IMR-90 (cell line): ENCODE measurements at regions not wholly inside any gene's neighbourhood (a gene's known extent, or its start where the extent isn't known, plus 50 kb on each side); places are given as distances from the start of the nearest gene placed in this dataset.

Experiments used
- ATAC-seq: fragments of 200-7000 bp; cut with Tn5 transposase; 2 replicates; pipeline ENCODE4 v1.9.1; 2020; ENCODE audit warnings: low read depth, mild to moderate bottlenecking, moderate library complexity
- BruUV-seq: library from RNA; stranded (reverse); fragments of 400-500 nt; replicated peaks from 2 replicates; lab custom pipeline; 2021; lab: Mats Ljungman, UMichigan
- CTCF ChIA-PET: fragments of 300-600 bp; formaldehyde crosslinking; extraction: SDS; loops from one replicate; lab custom pipeline; 2021; ENCODE audit warnings: antibody characterized with exemption; lab: Yijun Ruan, JAX
- POLR2A ChIA-PET: fragments of 300-600 bp; sonication (Branson Sonifier 250); formaldehyde crosslinking; loops from one replicate; lab custom pipeline; 2022; ENCODE audit warnings: antibody characterized with exemption; ENCODE audit not compliant: unreplicated experiment; lab: Charles Lee
- DNase-seq: peaks from one replicate; pipeline ENCODE4 v3.0.0; 2013
- H2AFZ ChIP-seq: replicated peaks from 2 replicates; pipeline ENCODE3; 2013; ENCODE audit warnings: low read length, mild to moderate bottlenecking; ENCODE audit not compliant: poor library complexity
- H2AK5ac ChIP-seq: 2 replicates; pipeline ENCODE4 v1.6.1; 2013; ENCODE audit warnings: low read depth, low read length, inconsistent platforms
- H2AK9ac ChIP-seq: replicated peaks from 2 replicates; pipeline ENCODE3; 2013; ENCODE audit warnings: mild to moderate bottlenecking, low read depth, low read length, moderate library complexity; ENCODE audit not compliant: poor library complexity
- H2BK120ac ChIP-seq: 2 replicates; pipeline ENCODE4 v1.6.1; 2013; ENCODE audit warnings: low read depth, low read length, inconsistent platforms
- H2BK15ac ChIP-seq: 3 replicates; pipeline ENCODE4 v1.6.1; 2013; ENCODE audit warnings: low read depth, low read length, inconsistent platforms
- H2BK20ac ChIP-seq: 2 replicates; pipeline ENCODE4 v1.6.1; 2013; ENCODE audit warnings: low read depth, mild to moderate bottlenecking, inconsistent platforms, low read length, moderate library complexity
- H2BK5ac ChIP-seq: 2 replicates; pipeline ENCODE4 v1.6.1; 2013; ENCODE audit warnings: mild to moderate bottlenecking, low read depth, low read length, inconsistent platforms; ENCODE audit not compliant: poor library complexity, severe bottlenecking
- H3K14ac ChIP-seq: replicated peaks from 2 replicates; pipeline ENCODE4 v1.6.1; 2013; ENCODE audit warnings: low read depth, low read length, inconsistent platforms
- H3K18ac ChIP-seq: 2 replicates; pipeline ENCODE4 v1.6.1; 2013; ENCODE audit warnings: low read depth, low read length, control low read depth
- H3K23ac ChIP-seq: 2 replicates; pipeline ENCODE4 v1.6.1; 2013; ENCODE audit warnings: low read depth, low read length, inconsistent platforms
- H3K27ac ChIP-seq: 2 replicates; pipeline ENCODE4 v1.5.1; 2013; ENCODE audit warnings: mild to moderate bottlenecking, control low read depth, low read length; ENCODE audit not compliant: insufficient read depth
- H3K27me3 ChIP-seq: 2 replicates; pipeline ENCODE4 v1.6.1; 2013; ENCODE audit warnings: low read length; ENCODE audit not compliant: control insufficient read depth, insufficient read depth
- H3K36me3 ChIP-seq: 2 replicates; pipeline ENCODE4 v1.6.1; 2013; ENCODE audit warnings: low read length, mixed read lengths; ENCODE audit not compliant: control insufficient read depth, insufficient read depth
- H3K4ac ChIP-seq: 2 replicates; pipeline ENCODE4 v1.6.1; 2013; ENCODE audit warnings: low read depth, low read length, inconsistent platforms
- H3K4me1 ChIP-seq: 2 replicates; pipeline ENCODE4 v1.6.1; 2013; ENCODE audit warnings: low read length, mixed read lengths; ENCODE audit not compliant: control insufficient read depth, insufficient read depth
- H3K4me2 ChIP-seq: 2 replicates; pipeline ENCODE4 v1.6.1; 2013; ENCODE audit warnings: low read depth, mild to moderate bottlenecking, control low read depth, low read length, moderate library complexity
- H3K4me3 ChIP-seq: 2 replicates; pipeline ENCODE4 v1.5.1; 2013; ENCODE audit warnings: low read depth, mild to moderate bottlenecking, control low read depth, low read length, moderate library complexity; ENCODE audit not compliant: insufficient read depth
- H3K56ac ChIP-seq: 2 replicates; pipeline ENCODE4 v1.6.1; 2013; ENCODE audit warnings: low read length, inconsistent platforms; ENCODE audit not compliant: insufficient read depth; ENCODE audit errors: extremely low read depth
- H3K79me1 ChIP-seq, 2 experiments: 2 replicates each; pipeline ENCODE4 v1.6.1; 2013; ENCODE audit warnings: low read length in 2 of 2, inconsistent platforms in 1 of 2, low read depth in 1 of 2
- H3K9ac ChIP-seq: 2 replicates; pipeline ENCODE4 v1.6.1; 2013; ENCODE audit warnings: low read depth, low read length, control low read depth
- H3K9me1 ChIP-seq: 2 replicates; pipeline ENCODE4 v1.6.1; 2013; ENCODE audit warnings: low read length, inconsistent platforms; ENCODE audit not compliant: insufficient read depth
- H3K9me3 ChIP-seq: 2 replicates; pipeline ENCODE4 v1.6.1; 2013; ENCODE audit warnings: low read length; ENCODE audit not compliant: control insufficient read depth, insufficient read depth
- H4K20me1 ChIP-seq: 2 replicates; pipeline ENCODE4 v1.6.1; 2013; ENCODE audit warnings: low read length, inconsistent platforms; ENCODE audit not compliant: insufficient read depth
- H4K5ac ChIP-seq: 2 replicates; pipeline ENCODE4 v1.6.1; 2013; ENCODE audit warnings: mild to moderate bottlenecking, low read depth, low read length, control low read depth
- H4K8ac ChIP-seq, 2 experiments: 2 replicates each; pipeline ENCODE4 v1.6.1; 2013; ENCODE audit warnings: low read depth in 2 of 2, low read length in 2 of 2, control low read depth in 1 of 2, inconsistent platforms in 1 of 2
- H4K91ac ChIP-seq: 2 replicates; pipeline ENCODE4 v1.6.1; 2013; ENCODE audit warnings: low read depth, low read length, inconsistent platforms; ENCODE audit not compliant: insufficient read depth
- BHLHE40 ChIP-seq: fragments of 150-350 bp; IDR thresholded peaks from 2 replicates; pipeline ENCODE4 v1.6.1; 2016; ENCODE audit warnings: mild to moderate bottlenecking, low read depth, low read length
- CHD1 ChIP-seq: IDR thresholded peaks from 2 replicates; pipeline ENCODE4 v1.6.1; 2012; ENCODE audit warnings: low read depth, low read length, improper control_type of control experiment
- SMC3 ChIP-seq: fragments of 150-350 bp; IDR thresholded peaks from 2 replicates; pipeline ENCODE4 v1.6.1; 2016; ENCODE audit warnings: low read depth, mild to moderate bottlenecking, antibody characterized with exemption, low read length, moderate library complexity
- USF2 ChIP-seq: fragments of 150-350 bp; IDR thresholded peaks from 2 replicates; pipeline ENCODE4 v1.6.1; 2017; ENCODE audit warnings: mild to moderate bottlenecking, antibody characterized with exemption, low read length, low read depth
- WGBS, 2 experiments: methylation state at CpG; one replicate each; pipeline versions ENCODE4 v1.1.5 to v1.1.7; 2013; ENCODE audit warnings: missing lambda C conversion rate in 2 of 2; ENCODE audit not compliant: insufficient read length in 1 of 2; ENCODE audit errors: extremely low coverage in 2 of 2; 5-methylcytosine and 5-hydroxymethylcytosine counted together
- dilution Hi-C: fragments of 300-500 bp; cut with HindIII; formaldehyde crosslinking; loops from one replicate; pipeline ENCODE4 v1.14.3; 2018; ENCODE audit warnings: low sequenced_read_pairs; ENCODE audit not compliant: unreplicated experiment
- in situ Hi-C: fragments of 300-500 bp; cut with MboI; formaldehyde crosslinking; loops from 3 replicates; pipeline ENCODE4 v1.14.3; 2019; ENCODE audit warnings: low sequenced_read_pairs, inconsistent platforms, mixed read lengths
- intact Hi-C: fragments of 100-400 bp; cut with micrococcal nuclease; formaldehyde crosslinking; loops from 2 replicates; pipeline ENCODE4 v1.10.0; 2022
- TF ChIP-seq, protein P1 (sequence below): conservative IDR thresholded peaks from 2 replicates; pipeline ENCODE4 v1.5.1; 2012; ENCODE audit warnings: mild to moderate bottlenecking, low read depth, low read length, improper control_type of control experiment

DNA sequence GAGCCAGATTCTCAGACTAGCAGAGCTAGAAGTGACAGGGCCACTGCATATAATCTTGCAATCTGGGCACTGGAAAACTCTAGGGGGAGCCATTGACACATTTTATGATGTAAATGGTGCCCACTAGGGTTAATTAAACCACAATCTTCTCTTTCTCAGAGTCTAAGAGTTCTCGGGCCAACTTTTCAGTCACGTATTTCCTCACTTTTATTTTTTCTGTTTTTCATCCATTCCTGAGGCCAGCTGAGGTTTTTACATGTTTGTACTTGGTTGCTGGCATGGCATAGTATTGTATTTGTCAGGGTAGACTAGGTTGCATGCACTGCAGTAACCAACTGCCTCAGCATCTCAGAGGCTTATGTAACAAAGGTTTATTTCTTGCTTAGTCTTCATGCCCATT, 138.2 kb downstream of the ZNF326 start:
- no peak overlapping the region for H3K9ac ChIP-seq
- in situ Hi-C loops = no loop called here
- H4K5ac ChIP-seq = no peak overlapping the region
- no peak overlapping the region for H3K14ac ChIP-seq
- WGBS, 2 experiments = no CpG with 5 or more reads among the region's 2 CpGs
- no peak overlapping the region for H3K27ac ChIP-seq
- no peak overlapping the region for H3K4ac ChIP-seq
- intact Hi-C loops = loop anchor here (5.0 kb wide), 1 partner anchor 1144 kb away; no protein-coding TSS in a partner anchor
- no peak overlapping the region for H4K91ac ChIP-seq
- H2BK5ac ChIP-seq = no peak overlapping the region
- no peak overlapping the region for H2AK9ac ChIP-seq
- H3K27me3 ChIP-seq = no peaks in the 10 kb centered on the region
- H4K20me1 ChIP-seq = no peaks in the 10 kb centered on the region
- DNase-seq (peak; percentile 3), ATAC-seq (peak; percentile 32; the same call in 1 of the 2 replicates)
- H3K4me1 ChIP-seq = no peaks in the 10 kb centered on the region
- no peak overlapping the region for H3K23ac ChIP-seq
- no peak for TF ChIP-seq SMC3
- TF ChIP-seq BHLHE40 = no peak
- TF ChIP-seq CHD1 = no peak
- TF ChIP-seq, protein P1, sequence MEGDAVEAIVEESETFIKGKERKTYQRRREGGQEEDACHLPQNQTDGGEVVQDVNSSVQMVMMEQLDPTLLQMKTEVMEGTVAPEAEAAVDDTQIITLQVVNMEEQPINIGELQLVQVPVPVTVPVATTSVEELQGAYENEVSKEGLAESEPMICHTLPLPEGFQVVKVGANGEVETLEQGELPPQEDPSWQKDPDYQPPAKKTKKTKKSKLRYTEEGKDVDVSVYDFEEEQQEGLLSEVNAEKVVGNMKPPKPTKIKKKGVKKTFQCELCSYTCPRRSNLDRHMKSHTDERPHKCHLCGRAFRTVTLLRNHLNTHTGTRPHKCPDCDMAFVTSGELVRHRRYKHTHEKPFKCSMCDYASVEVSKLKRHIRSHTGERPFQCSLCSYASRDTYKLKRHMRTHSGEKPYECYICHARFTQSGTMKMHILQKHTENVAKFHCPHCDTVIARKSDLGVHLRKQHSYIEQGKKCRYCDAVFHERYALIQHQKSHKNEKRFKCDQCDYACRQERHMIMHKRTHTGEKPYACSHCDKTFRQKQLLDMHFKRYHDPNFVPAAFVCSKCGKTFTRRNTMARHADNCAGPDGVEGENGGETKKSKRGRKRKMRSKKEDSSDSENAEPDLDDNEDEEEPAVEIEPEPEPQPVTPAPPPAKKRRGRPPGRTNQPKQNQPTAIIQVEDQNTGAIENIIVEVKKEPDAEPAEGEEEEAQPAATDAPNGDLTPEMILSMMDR = peak; percentile 32
- no peak for TF ChIP-seq USF2
- no peak overlapping the region for H3K4me2 ChIP-seq
- CTCF ChIA-PET = interaction anchor here (0.6 kb wide), 1 partner anchor 1048 kb away, joined by 3 read pairs; no protein-coding TSS in a partner anchor
- H3K56ac ChIP-seq = no peak overlapping the region
- no peak overlapping the region for H2BK15ac ChIP-seq
- H4K8ac ChIP-seq = no peak overlapping the region
- no peak overlapping the region for H3K4me3 ChIP-seq
- no peaks in the 10 kb centered on the region for H3K9me1 ChIP-seq
- POLR2A ChIA-PET = no interaction called here
- H3K79me1 ChIP-seq = no peaks in the 10 kb centered on the region
- dilution Hi-C loops = no loop called here
- H2AFZ ChIP-seq = no peak overlapping the region
- BruUV-seq = no TSS peak
- H3K9me3 ChIP-seq = no peaks in the 10 kb centered on the region
- H2AK5ac ChIP-seq = no peak overlapping the region
- no peak overlapping the region for H2BK120ac ChIP-seq
- H3K36me3 ChIP-seq = no peaks in the 10 kb centered on the region
- H2BK20ac ChIP-seq = no peak overlapping the region
- no peak overlapping the region for H3K18ac ChIP-seq
